NB4 (cell line): ENCODE measurements at regions not wholly inside any gene's neighbourhood (a gene's known extent, or its start where the extent isn't known, plus 50 kb on each side); places are given as distances from the start of the nearest gene placed in this dataset.

Source experiments
- DNase-seq: peaks from one replicate; pipeline ENCODE4 v3.0.0; 2010; ENCODE audit warnings: low read depth
- H3K4me3 ChIP-seq: one replicate; pipeline ENCODE4 v1.5.1; 2011; ENCODE audit warnings: mild to moderate bottlenecking, low read depth, low read length, moderate library complexity
- CTCF ChIP-seq: IDR thresholded peaks from one replicate; pipeline ENCODE4 v1.5.1; 2012; ENCODE audit warnings: low read depth, low read length
- MAX ChIP-seq: IDR thresholded peaks from 2 replicates; pipeline ENCODE4 v1.6.1; 2011; ENCODE audit warnings: low read depth, low read length
- MYC ChIP-seq: IDR thresholded peaks from 2 replicates; pipeline ENCODE4 v1.6.1; 2011; ENCODE audit warnings: low read depth, low read length
- POLR2A ChIP-seq: IDR thresholded peaks from 2 replicates; pipeline ENCODE4 v1.6.1; 2011; ENCODE audit warnings: mild to moderate bottlenecking; ENCODE audit not compliant: insufficient read length; ENCODE audit errors: extremely low read depth

GRCh38 chr7:25371972-25372371, 143.7 kb upstream of the NPVF start:
- TF ChIP-seq MYC: no peak
- no peak for TF ChIP-seq POLR2A
- no peak for TF ChIP-seq CTCF
- TF ChIP-seq MAX: no peak
- no peak for DNase-seq
- H3K4me3 ChIP-seq: no peak overlapping the region

GRCh38 chr7:25375805-25376600, 147.7 kb upstream of the NPVF start:
- no peak for DNase-seq
- TF ChIP-seq MAX (no peak), MYC (no peak), POLR2A (no peak), CTCF (no peak)
- H3K4me3 ChIP-seq: no peak overlapping the region

- H3K4me3 ChIP-seq: no peak overlapping the region
- DNase-seq: no peak
- TF ChIP-seq MAX (no peak), POLR2A (no peak), MYC (no peak), CTCF (no peak)
Measured at GRCh38 chr7:25379351-25380300, 151.3 kb upstream of the NPVF start.

- no peak for TF ChIP-seq MAX
- no peak for TF ChIP-seq POLR2A
- TF ChIP-seq MYC: no peak
- TF ChIP-seq CTCF: no peak
- H3K4me3 ChIP-seq: no peak overlapping the region
- DNase-seq: no peak
Measured at GRCh38 chr7:25381818-25382589, 153.7 kb upstream of the NPVF start.

- no peak for TF ChIP-seq POLR2A
Measured at GRCh38 chr7:25382869-25383268, 154.6 kb upstream of the NPVF start.

More at GRCh38 chr7:25382869-25383268, 154.6 kb upstream of the NPVF start:
- no peak for DNase-seq
- no peak overlapping the region for H3K4me3 ChIP-seq
